ENCODE measurements at regions not wholly inside any gene's neighbourhood (a gene's known extent, or its start where the extent isn't known, plus 50 kb on each side); places are given as distances from the start of the nearest gene placed in this dataset.

DNA sequence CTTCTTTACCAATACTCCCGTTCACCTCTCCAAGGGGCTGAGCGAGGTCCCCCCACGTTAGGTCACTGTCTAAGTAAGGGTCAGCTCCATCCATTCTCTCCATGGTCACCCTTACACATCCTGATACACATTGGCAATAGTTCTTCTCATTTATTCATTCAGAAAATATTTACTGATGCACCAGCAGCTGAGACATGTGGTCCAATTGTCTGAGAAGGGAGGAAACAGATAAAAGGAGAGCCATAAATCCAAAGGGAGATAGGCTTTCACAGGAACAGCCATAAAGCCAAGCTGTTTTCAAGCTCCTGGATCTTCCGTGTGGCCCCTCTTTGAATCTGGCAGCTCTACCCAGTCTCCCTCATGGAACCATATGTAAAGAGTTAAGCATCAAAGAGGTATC is 121.2 kb downstream of the TXNL1 start:
- Mint-ChIP-seq H3K27me3 (ENCODE audit: low read depth, unreplicated experiment) (peaks cover 8% of the 10 kb centered on the region), H3K4me1 (ENCODE audit: low read depth, unreplicated experiment) (no peaks in the 10 kb centered on the region), H3K4me3 (ENCODE audit: unreplicated experiment) (no peak overlapping the region), H3K27ac (ENCODE audit: unreplicated experiment) (no peak overlapping the region), H3K9me3 (ENCODE audit: unreplicated experiment) (no peaks in the 10 kb centered on the region), H3K36me3 (ENCODE audit: low read depth, unreplicated experiment) (peaks cover 5% of the 10 kb centered on the region)
- Histone ChIP-seq H3K4me2 (ENCODE audit: low read length) (peak overlapping the region; percentile 3), H3K36me3 (ENCODE audit: insufficient read depth, low read length) (no peaks in the 10 kb centered on the region), H4K20me1 (ENCODE audit: insufficient read depth, low read length) (no peaks in the 10 kb centered on the region), H3K79me2 (ENCODE audit: insufficient read depth, low read length) (no peaks in the 10 kb centered on the region), H2AFZ (ENCODE audit: low read depth, low read length) (no peak overlapping the region), H3K4me3 (ENCODE audit: insufficient read depth, low read depth, low read length) (no peak overlapping the region), H3K4me1 (ENCODE audit: insufficient read depth, low read length) (no peaks in the 10 kb centered on the region), H3K9ac (ENCODE audit: low read length) (no peak overlapping the region), H3K9me3 (ENCODE audit: insufficient read depth, low read depth, low read length) (no peaks in the 10 kb centered on the region), H3K27me3 (ENCODE audit: insufficient read depth, low read length) (no peaks in the 10 kb centered on the region), H3K27ac (ENCODE audit: low read depth, low read length) (no peak overlapping the region)
- DNase-seq (ENCODE audit: low read depth) (peak; percentile 59), FAIRE-seq (no peak)
- TF ChIP-seq, protein P1, sequence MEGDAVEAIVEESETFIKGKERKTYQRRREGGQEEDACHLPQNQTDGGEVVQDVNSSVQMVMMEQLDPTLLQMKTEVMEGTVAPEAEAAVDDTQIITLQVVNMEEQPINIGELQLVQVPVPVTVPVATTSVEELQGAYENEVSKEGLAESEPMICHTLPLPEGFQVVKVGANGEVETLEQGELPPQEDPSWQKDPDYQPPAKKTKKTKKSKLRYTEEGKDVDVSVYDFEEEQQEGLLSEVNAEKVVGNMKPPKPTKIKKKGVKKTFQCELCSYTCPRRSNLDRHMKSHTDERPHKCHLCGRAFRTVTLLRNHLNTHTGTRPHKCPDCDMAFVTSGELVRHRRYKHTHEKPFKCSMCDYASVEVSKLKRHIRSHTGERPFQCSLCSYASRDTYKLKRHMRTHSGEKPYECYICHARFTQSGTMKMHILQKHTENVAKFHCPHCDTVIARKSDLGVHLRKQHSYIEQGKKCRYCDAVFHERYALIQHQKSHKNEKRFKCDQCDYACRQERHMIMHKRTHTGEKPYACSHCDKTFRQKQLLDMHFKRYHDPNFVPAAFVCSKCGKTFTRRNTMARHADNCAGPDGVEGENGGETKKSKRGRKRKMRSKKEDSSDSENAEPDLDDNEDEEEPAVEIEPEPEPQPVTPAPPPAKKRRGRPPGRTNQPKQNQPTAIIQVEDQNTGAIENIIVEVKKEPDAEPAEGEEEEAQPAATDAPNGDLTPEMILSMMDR (IDR thresholded peaks at IDR 0.05; ENCODE audit: insufficient read depth, low read depth, low read length) = no peak
- TF ChIP-seq EZH2 (IDR thresholded peaks at IDR 0.05; ENCODE audit: insufficient read depth, low read length) = no peak

DNA sequence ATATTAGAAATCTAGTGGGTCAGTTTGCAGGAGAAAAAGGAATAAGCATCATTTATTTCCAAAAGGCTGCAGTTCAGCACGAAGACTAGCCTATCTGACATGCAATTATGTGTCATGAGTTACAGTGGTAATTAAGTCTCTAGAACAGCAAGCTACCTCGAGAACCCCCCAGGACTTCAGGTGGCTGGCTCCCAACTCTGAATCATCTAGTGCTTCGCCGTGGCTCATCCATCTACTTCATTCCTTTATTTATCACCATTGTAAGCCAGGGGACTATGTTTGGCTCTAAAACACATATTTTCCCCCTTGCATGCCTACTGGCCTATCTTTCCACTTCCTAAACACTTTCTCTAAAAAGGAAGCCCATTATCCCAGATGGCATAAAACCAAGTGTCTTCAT is 121.6 kb downstream of the TXNL1 start:
- no peak for FAIRE-seq

DNA sequence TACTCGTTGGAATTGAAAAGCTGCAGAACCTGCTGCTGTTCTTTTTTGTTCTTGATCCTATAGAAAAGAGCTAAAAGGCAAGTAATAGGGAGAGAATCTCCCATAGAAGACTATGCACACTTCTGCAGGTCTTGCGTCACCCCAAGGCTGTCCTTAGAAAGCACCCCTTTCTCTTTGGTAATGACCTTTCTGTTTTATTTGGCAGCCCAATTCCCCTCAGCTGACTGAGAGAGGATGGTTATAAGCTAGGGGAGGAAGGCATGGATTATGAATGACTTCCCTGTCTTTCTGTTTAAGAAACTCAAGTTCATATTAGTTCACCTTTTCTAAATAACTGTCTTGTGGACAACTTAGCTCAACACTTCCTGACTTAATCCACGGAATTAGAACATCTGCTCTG is 122.9 kb downstream of the TXNL1 start:
- Histone ChIP-seq H2AFZ (ENCODE audit: low read depth, low read length) (no peak overlapping the region), H3K27me3 (ENCODE audit: insufficient read depth, low read length) (no peaks in the 10 kb centered on the region), H3K4me1 (ENCODE audit: insufficient read depth, low read length) (no peaks in the 10 kb centered on the region), H3K9me3 (ENCODE audit: insufficient read depth, low read depth, low read length) (no peaks in the 10 kb centered on the region), H3K9ac (ENCODE audit: low read length) (no peak overlapping the region), H3K36me3 (ENCODE audit: insufficient read depth, low read length) (no peaks in the 10 kb centered on the region), H3K4me2 (ENCODE audit: low read length) (no peak overlapping the region), H3K79me2 (ENCODE audit: insufficient read depth, low read length) (no peaks in the 10 kb centered on the region), H3K27ac (ENCODE audit: low read depth, low read length) (no peak overlapping the region), H3K4me3 (ENCODE audit: insufficient read depth, low read depth, low read length) (no peak overlapping the region), H4K20me1 (ENCODE audit: insufficient read depth, low read length) (no peaks in the 10 kb centered on the region)
- Mint-ChIP-seq H3K4me1 (ENCODE audit: low read depth, unreplicated experiment) (no peaks in the 10 kb centered on the region), H3K27ac (ENCODE audit: unreplicated experiment) (no peak overlapping the region), H3K9me3 (ENCODE audit: unreplicated experiment) (no peaks in the 10 kb centered on the region), H3K27me3 (ENCODE audit: low read depth, unreplicated experiment) (peaks cover 8% of the 10 kb centered on the region), H3K4me3 (ENCODE audit: unreplicated experiment) (no peak overlapping the region), H3K36me3 (ENCODE audit: low read depth, unreplicated experiment) (peaks cover 5% of the 10 kb centered on the region)
- FAIRE-seq (peak; percentile 52), DNase-seq (ENCODE audit: low read depth) (no peak)
- TF ChIP-seq, protein P1 (IDR thresholded peaks at IDR 0.05; ENCODE audit: insufficient read depth, low read depth, low read length) = no peak
- TF ChIP-seq EZH2 (IDR thresholded peaks at IDR 0.05; ENCODE audit: insufficient read depth, low read length) = no peak

More for the DNA sequence above, 121.6 kb downstream of the TXNL1 start:
- H3K27ac ChIP-seq (ENCODE audit: low read depth, low read length) = no peak overlapping the region
- TF ChIP-seq, protein P1 (IDR thresholded peaks at IDR 0.05; ENCODE audit: insufficient read depth, low read depth, low read length) = no peak
- TF ChIP-seq EZH2 (IDR thresholded peaks at IDR 0.05; ENCODE audit: insufficient read depth, low read length) = no peak
- no peaks in the 10 kb centered on the region for H3K9me3 Mint-ChIP-seq (ENCODE audit: unreplicated experiment)
- H3K27ac Mint-ChIP-seq (ENCODE audit: unreplicated experiment) = no peak overlapping the region
- H3K79me2 ChIP-seq (ENCODE audit: insufficient read depth, low read length) = no peaks in the 10 kb centered on the region
- peaks cover 5% of the 10 kb centered on the region for H3K36me3 Mint-ChIP-seq (ENCODE audit: low read depth, unreplicated experiment)
- no peaks in the 10 kb centered on the region for H3K9me3 ChIP-seq (ENCODE audit: insufficient read depth, low read depth, low read length)
- no peak overlapping the region for H3K4me3 ChIP-seq (ENCODE audit: insufficient read depth, low read depth, low read length)
- H2AFZ ChIP-seq (ENCODE audit: low read depth, low read length) = no peak overlapping the region
- no peaks in the 10 kb centered on the region for H3K4me1 Mint-ChIP-seq (ENCODE audit: low read depth, unreplicated experiment)
- H3K4me3 Mint-ChIP-seq (ENCODE audit: unreplicated experiment) = no peak overlapping the region
- DNase-seq (ENCODE audit: low read depth) = peak; percentile 92
- H3K36me3 ChIP-seq (ENCODE audit: insufficient read depth, low read length) = no peaks in the 10 kb centered on the region
- H3K9ac ChIP-seq (ENCODE audit: low read length) = no peak overlapping the region
- no peaks in the 10 kb centered on the region for H3K4me1 ChIP-seq (ENCODE audit: insufficient read depth, low read length)
- H3K4me2 ChIP-seq (ENCODE audit: low read length) = peak overlapping the region; percentile 3
- no peaks in the 10 kb centered on the region for H4K20me1 ChIP-seq (ENCODE audit: insufficient read depth, low read length)
- H3K27me3 ChIP-seq (ENCODE audit: insufficient read depth, low read length) = no peaks in the 10 kb centered on the region
- H3K27me3 Mint-ChIP-seq (ENCODE audit: low read depth, unreplicated experiment) = peaks cover 8% of the 10 kb centered on the region
